OCI-LY3 (cell line): ENCODE measurements at regions not wholly inside any gene's neighbourhood (a gene's known extent, or its start where the extent isn't known, plus 50 kb on each side); places are given as distances from the start of the nearest gene placed in this dataset.

Experiments
- H2AFZ ChIP-seq: fragments of 200-600, 300-600 bp; shearing (Covaris generic); 2 replicates; pipeline ENCODE4 v1.6.0; 2014; ENCODE audit warnings: antibody characterized with exemption, low read depth, low read length
- H3K27ac ChIP-seq: fragments of 200-600, 300-600 bp; sonication (generic); 2 replicates; pipeline ENCODE4 v1.5.1; 2014; ENCODE audit warnings: mild to moderate bottlenecking, low read length, moderate library complexity, mixed read lengths
- H3K27me3 ChIP-seq: fragments of 200-600, 300-600 bp; sonication (generic); 2 replicates; pipeline ENCODE4 v1.6.1; 2014; ENCODE audit warnings: low read depth, low read length, mixed read lengths
- H3K36me3 ChIP-seq: fragments of 200-600, 300-600 bp; sonication (generic); replicated peaks from 2 replicates; pipeline ENCODE3; 2014; ENCODE audit warnings: low read depth, low read length, mixed read lengths
- H3K4me1 ChIP-seq: fragments of 300-600, 200-600 bp; sonication (generic); 2 replicates; pipeline ENCODE4 v1.6.1; 2014; ENCODE audit warnings: low read length, mixed read lengths
- H3K4me2 ChIP-seq: fragments of 200-600, 300-600 bp; sonication (generic); 2 replicates; pipeline ENCODE4 v1.6.1; 2014; ENCODE audit warnings: low read length, mixed read lengths
- H3K4me3 ChIP-seq: fragments of 300-600, 200-600 bp; sonication (generic); 2 replicates; pipeline ENCODE4 v1.5.1; 2014; ENCODE audit warnings: antibody characterized with exemption, mild to moderate bottlenecking, low read length, moderate library complexity
- H3K79me2 ChIP-seq: fragments of 300-600, 200-600 bp; shearing (Covaris generic); 2 replicates; pipeline ENCODE4 v1.6.1; 2014; ENCODE audit warnings: mild to moderate bottlenecking, low read length, mixed read lengths
- H3K9ac ChIP-seq: fragments of 300-600, 200-600 bp; shearing (Covaris generic); 2 replicates; pipeline ENCODE4 v1.6.0; 2014; ENCODE audit warnings: mild to moderate bottlenecking, low read length, moderate library complexity
- H3K9me3 ChIP-seq: fragments of 200-600, 300-600 bp; shearing (Covaris generic); 2 replicates; pipeline ENCODE4 v1.6.1; 2014; ENCODE audit warnings: low read length, mixed read lengths; ENCODE audit not compliant: insufficient read depth
- H4K20me1 ChIP-seq: fragments of 200-600, 300-600 bp; sonication (generic); 2 replicates; pipeline ENCODE4 v1.6.1; 2016; ENCODE audit warnings: low read length, mixed read lengths; ENCODE audit not compliant: insufficient read depth
- EZH2phosphoT487 ChIP-seq: fragments of 200-600 bp; shearing (Covaris generic); IDR thresholded peaks from 2 replicates; pipeline ENCODE4 v1.6.1; 2018; ENCODE audit warnings: antibody characterized with exemption, mixed run types, low read depth
- TF ChIP-seq, protein P1 (sequence below): fragments of 200-600, 300-600 bp; sonication (generic); IDR thresholded peaks from 2 replicates; pipeline ENCODE4 v1.5.1; 2014; ENCODE audit warnings: antibody characterized with exemption, low read length, low read depth

- no peaks in the 10 kb centered on the region for H3K27me3 ChIP-seq
- H3K36me3 ChIP-seq = no peaks in the 10 kb centered on the region
- no peak overlapping the region for H3K27ac ChIP-seq
- TF ChIP-seq, protein P1, sequence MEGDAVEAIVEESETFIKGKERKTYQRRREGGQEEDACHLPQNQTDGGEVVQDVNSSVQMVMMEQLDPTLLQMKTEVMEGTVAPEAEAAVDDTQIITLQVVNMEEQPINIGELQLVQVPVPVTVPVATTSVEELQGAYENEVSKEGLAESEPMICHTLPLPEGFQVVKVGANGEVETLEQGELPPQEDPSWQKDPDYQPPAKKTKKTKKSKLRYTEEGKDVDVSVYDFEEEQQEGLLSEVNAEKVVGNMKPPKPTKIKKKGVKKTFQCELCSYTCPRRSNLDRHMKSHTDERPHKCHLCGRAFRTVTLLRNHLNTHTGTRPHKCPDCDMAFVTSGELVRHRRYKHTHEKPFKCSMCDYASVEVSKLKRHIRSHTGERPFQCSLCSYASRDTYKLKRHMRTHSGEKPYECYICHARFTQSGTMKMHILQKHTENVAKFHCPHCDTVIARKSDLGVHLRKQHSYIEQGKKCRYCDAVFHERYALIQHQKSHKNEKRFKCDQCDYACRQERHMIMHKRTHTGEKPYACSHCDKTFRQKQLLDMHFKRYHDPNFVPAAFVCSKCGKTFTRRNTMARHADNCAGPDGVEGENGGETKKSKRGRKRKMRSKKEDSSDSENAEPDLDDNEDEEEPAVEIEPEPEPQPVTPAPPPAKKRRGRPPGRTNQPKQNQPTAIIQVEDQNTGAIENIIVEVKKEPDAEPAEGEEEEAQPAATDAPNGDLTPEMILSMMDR = no peak
- TF ChIP-seq EZH2phosphoT487 = no peak
- no peak overlapping the region for H3K4me3 ChIP-seq
- H3K79me2 ChIP-seq = no peaks in the 10 kb centered on the region
- no peaks in the 10 kb centered on the region for H4K20me1 ChIP-seq
- H3K9ac ChIP-seq = no peak overlapping the region
- peak overlapping the region; percentile 27 for H3K4me2 ChIP-seq
- no peak overlapping the region for H2AFZ ChIP-seq
- H3K9me3 ChIP-seq = peaks cover 11% of the 10 kb centered on the region
- H3K4me1 ChIP-seq = peaks cover 19% of the 10 kb centered on the region
Measured at GRCh38 chr3:160141485-160142185, 83.6 kb upstream of the C3orf80 start.

GRCh38 chr3:160143482-160143881, 81.7 kb upstream of the C3orf80 start:
- no peak for TF ChIP-seq EZH2phosphoT487
- TF ChIP-seq, protein P1 = no peak
- H3K27ac ChIP-seq = no peak overlapping the region
- no peak overlapping the region for H2AFZ ChIP-seq

DNA sequence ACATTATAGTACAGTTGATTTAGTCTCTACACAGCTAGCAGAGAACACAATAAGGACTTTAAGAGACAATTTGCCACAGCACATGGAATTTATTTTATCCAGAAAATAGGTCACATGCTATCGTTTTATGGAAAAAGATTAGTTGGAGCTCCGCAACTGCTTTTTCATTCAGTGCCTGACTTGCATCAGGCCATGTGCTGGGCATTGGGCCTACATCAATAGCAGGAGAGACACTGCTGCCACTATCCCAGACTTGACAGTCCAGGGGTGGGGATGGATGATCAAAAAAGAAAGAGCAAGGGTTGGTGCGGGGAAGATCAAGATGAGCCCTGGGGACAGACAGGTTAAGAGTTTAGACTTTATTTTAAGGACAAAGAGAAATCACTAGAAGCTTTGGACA, 75.2 kb upstream of the C3orf80 start:
- H3K9me3 ChIP-seq = no peaks in the 10 kb centered on the region
- H2AFZ ChIP-seq = no peak overlapping the region
- H3K4me2 ChIP-seq = no peak overlapping the region
- no peaks in the 10 kb centered on the region for H3K79me2 ChIP-seq
- no peaks in the 10 kb centered on the region for H3K4me1 ChIP-seq
- no peaks in the 10 kb centered on the region for H3K36me3 ChIP-seq
- H4K20me1 ChIP-seq = no peaks in the 10 kb centered on the region
- TF ChIP-seq EZH2phosphoT487 = no peak
- TF ChIP-seq, protein P1 = no peak
- H3K27ac ChIP-seq = no peak overlapping the region
- H3K9ac ChIP-seq = no peak overlapping the region
- H3K27me3 ChIP-seq = no peaks in the 10 kb centered on the region
- H3K4me3 ChIP-seq = no peak overlapping the region

More at GRCh38 chr3:160143482-160143881, 81.7 kb upstream of the C3orf80 start:
- Histone ChIP-seq H3K36me3 (no peaks in the 10 kb centered on the region), H3K9me3 (peaks cover 11% of the 10 kb centered on the region), H3K79me2 (no peaks in the 10 kb centered on the region), H3K4me3 (no peak overlapping the region), H3K9ac (no peak overlapping the region), H3K27me3 (no peaks in the 10 kb centered on the region), H4K20me1 (no peaks in the 10 kb centered on the region), H3K4me1 (peaks cover 19% of the 10 kb centered on the region), H3K4me2 (no peak overlapping the region)

DNA sequence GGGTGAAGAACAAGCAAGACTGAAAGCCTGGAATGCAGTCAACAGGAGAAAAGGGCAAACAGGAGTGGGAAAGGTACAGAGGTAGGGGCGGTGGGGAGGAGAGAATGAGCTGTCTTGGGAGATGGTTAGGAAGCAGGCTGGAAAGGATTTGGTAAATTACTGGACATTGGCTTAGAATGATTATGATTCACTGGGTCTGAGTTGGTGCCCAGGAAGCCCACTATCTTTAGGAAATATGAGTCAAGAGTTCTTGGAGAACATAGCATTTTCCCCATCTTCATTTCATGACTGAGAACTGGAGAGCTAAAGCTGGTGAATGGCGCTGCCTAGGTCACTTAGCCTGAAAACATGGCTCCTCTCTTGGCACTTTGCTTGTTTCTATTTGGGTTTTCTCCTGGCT, 74.7 kb upstream of the C3orf80 start:
- TF ChIP-seq, protein P1 = no peak
- TF ChIP-seq EZH2phosphoT487 = no peak

More for the DNA sequence above, 74.7 kb upstream of the C3orf80 start:
- Histone ChIP-seq H3K9me3 (no peaks in the 10 kb centered on the region), H3K4me3 (no peak overlapping the region), H3K27ac (no peak overlapping the region), H2AFZ (no peak overlapping the region), H3K79me2 (no peaks in the 10 kb centered on the region), H3K4me1 (no peaks in the 10 kb centered on the region), H4K20me1 (no peaks in the 10 kb centered on the region), H3K9ac (no peak overlapping the region), H3K36me3 (no peaks in the 10 kb centered on the region), H3K4me2 (no peak overlapping the region), H3K27me3 (no peaks in the 10 kb centered on the region)
